Endothelial cell of umbilical vein (primary cell): ENCODE measurements at regions not wholly inside any gene's neighbourhood (a gene's known extent, or its start where the extent isn't known, plus 50 kb on each side); places are given as distances from the start of the nearest gene placed in this dataset.

ENCODE experiments used
- JUN ChIP-seq: IDR thresholded peaks from 2 replicates; pipeline ENCODE4 v1.6.1; 2011; ENCODE audit warnings: borderline replicate concordance, low read depth; ENCODE audit not compliant: insufficient read length, insufficient read depth
- POLR2A ChIP-seq: IDR thresholded peaks from 2 replicates; pipeline ENCODE4 v1.6.1; 2012; ENCODE audit warnings: low read depth, mild to moderate bottlenecking, control low read depth, low read length
- POLR2AphosphoS5 ChIP-seq: IDR thresholded peaks from 2 replicates; pipeline ENCODE4 v1.6.1; 2012; ENCODE audit warnings: low read depth, mild to moderate bottlenecking, control low read depth, low read length, moderate library complexity; ENCODE audit not compliant: insufficient read depth
- TF ChIP-seq, protein P1 (sequence below): IDR thresholded peaks from 2 replicates; pipeline ENCODE4 v1.6.1; 2011; ENCODE audit not compliant: insufficient read depth, insufficient read length
- TF ChIP-seq, protein P2 (sequence below), 2 donors: IDR thresholded peaks; 1 replicate in 1 of 2; 2 replicates in 1 of 2; pipeline ENCODE4 v1.5.1; 2011; ENCODE audit warnings: low read length in 2 of 2, mild to moderate bottlenecking in 2 of 2, moderate library complexity in 2 of 2, control low read depth in 1 of 2, inconsistent platforms in 1 of 2, low read depth in 1 of 2; ENCODE audit not compliant: insufficient read depth in 1 of 2; ENCODE audit errors: extremely low read depth in 1 of 2

DNA sequence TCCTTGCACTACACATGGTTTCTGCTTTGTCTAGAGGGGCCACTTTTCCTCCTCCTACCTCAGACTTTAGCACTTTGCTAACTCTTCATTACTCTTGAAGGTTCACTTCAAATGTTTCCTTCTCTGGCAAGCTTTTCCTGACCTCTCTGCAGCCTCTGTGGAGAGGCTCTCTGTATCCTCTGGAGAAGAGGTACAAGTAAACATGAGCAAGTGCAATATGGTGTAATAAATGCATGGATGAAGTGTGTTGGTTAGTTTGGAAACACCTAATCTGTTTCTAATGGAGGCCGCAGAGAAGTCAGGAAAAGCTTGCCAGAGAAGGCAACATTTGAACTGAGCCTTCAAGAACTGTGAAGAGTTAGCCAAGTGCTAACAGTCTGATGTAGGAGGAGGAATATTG is 329.3 kb downstream of the GRIN2B start:
- TF ChIP-seq, protein P1, sequence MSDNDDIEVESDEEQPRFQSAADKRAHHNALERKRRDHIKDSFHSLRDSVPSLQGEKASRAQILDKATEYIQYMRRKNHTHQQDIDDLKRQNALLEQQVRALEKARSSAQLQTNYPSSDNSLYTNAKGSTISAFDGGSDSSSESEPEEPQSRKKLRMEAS = no peak
- TF ChIP-seq, protein P2, sequence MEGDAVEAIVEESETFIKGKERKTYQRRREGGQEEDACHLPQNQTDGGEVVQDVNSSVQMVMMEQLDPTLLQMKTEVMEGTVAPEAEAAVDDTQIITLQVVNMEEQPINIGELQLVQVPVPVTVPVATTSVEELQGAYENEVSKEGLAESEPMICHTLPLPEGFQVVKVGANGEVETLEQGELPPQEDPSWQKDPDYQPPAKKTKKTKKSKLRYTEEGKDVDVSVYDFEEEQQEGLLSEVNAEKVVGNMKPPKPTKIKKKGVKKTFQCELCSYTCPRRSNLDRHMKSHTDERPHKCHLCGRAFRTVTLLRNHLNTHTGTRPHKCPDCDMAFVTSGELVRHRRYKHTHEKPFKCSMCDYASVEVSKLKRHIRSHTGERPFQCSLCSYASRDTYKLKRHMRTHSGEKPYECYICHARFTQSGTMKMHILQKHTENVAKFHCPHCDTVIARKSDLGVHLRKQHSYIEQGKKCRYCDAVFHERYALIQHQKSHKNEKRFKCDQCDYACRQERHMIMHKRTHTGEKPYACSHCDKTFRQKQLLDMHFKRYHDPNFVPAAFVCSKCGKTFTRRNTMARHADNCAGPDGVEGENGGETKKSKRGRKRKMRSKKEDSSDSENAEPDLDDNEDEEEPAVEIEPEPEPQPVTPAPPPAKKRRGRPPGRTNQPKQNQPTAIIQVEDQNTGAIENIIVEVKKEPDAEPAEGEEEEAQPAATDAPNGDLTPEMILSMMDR (IDR thresholded peaks at IDR 0.05; ENCODE audit: extremely low read depth in 1 of 2, insufficient read depth in 1 of 2, low read depth in 1 of 2, low read length in 2 of 2) = no peak
- TF ChIP-seq JUN (no peak), POLR2A (no peak), POLR2AphosphoS5 (no peak)
